ENCODE measurements at regions not wholly inside any gene's neighbourhood (a gene's known extent, or its start where the extent isn't known, plus 50 kb on each side); places are given as distances from the start of the nearest gene placed in this dataset.
A peak's percentile ranks its signal among the peaks of the same experiment; 100 is the strongest.

DNA sequence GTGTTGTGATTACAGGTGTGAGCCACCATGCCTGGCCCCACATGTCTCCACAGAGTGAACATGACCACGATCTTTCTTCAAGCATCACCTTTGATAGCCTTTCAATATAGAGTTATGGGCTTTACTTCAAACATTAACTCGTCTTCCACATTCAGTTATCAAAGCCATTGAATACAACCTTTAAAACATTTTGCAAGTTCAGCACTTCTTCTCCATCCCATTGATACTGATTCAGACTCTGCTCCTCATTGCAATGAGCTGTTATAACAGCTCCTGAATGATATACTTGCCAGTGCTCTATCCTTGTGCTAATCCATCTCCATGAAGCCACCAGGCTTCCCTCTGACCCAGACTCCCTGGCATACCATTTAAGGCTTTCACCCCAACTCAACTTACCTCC is 223.5 kb upstream of the EEA1 start:
- no peak for DNase-seq (ENCODE audit: low read depth)

DNA sequence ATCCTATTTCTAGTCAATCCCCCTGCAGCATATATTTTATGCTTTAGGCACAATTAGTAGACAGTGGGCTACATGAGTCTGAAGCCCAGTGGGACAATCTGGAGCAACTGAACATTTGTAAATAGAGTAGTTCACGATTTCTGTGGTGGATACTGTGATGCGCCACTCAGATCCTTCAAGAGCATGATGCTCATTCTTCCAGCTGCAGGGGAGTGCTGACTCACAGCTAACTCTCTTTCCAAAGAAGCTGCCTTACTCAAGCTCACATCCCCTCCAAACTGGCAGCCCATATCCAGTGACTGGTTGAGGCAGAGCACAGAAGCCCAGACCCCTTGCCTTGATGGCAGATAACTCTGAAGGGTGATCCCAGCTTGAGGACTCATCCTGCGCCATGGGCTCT is 224.2 kb upstream of the EEA1 start:
- DNase-seq (ENCODE audit: low read depth) = no peak

DNA sequence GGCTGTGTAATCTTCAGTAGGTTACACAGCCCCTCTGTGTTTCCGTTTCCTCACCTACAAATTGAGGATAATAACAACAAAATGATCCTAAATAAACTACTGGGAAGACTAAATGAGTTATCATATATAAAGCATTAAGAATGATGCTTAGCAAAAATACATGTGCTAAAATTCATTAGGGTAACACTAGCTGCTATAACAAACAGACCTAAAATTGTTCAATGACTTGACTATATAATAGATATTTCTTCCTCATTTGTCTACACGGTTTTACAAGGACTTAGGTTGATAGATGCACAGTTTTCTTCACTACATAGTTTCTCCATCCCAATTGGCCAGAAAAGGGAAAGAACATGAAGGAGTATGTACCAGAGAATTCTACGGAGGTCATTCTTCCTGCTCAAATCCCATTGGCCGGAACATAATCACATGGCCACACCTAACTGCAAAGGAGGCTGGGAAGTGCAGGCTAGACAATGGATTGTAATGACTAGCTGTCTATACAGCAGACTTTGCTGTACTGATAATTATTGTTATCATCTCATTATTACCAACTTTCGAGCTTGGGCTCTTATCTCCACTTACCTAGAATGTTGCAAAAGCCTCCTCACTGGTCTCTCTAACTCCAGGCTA is 223.5 kb upstream of the NUDT4 start:
- no peak for DNase-seq (ENCODE audit: low read depth)

DNA sequence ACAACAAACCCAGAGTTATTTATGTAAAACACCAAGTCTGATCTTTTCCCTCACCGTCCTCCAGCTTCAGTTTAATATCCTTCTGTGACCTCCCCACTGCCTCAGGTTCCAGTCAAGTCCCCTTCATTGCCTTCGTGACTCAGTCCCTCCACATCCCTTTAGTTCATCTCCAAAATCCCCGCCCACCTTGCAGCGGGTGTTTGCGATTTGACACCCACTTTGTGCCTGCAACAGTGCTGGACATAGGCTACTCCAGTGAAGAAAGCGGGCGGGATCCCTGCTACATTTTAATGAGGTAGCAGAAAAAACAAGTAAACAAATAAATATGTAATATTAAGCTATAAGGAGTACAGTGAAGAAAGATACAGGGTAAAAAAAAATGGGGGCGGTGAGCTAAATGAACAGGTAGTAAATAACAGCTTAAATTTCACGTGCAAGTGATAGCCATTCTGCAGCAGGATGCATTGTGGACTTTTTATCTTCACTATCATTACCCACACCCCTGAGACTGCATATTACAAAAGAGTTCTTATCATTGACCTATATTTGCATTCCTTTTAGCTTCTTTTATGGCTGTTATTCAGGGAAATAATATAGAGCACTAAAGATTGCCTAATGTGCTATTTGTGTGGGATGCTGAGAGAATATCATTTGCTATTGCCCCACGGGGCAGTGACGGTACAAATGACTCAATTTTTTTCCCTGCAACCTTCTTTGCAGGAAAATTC is 222.8 kb upstream of the NUDT4 start:
- no peak for DNase-seq (ENCODE audit: low read depth)

DNA sequence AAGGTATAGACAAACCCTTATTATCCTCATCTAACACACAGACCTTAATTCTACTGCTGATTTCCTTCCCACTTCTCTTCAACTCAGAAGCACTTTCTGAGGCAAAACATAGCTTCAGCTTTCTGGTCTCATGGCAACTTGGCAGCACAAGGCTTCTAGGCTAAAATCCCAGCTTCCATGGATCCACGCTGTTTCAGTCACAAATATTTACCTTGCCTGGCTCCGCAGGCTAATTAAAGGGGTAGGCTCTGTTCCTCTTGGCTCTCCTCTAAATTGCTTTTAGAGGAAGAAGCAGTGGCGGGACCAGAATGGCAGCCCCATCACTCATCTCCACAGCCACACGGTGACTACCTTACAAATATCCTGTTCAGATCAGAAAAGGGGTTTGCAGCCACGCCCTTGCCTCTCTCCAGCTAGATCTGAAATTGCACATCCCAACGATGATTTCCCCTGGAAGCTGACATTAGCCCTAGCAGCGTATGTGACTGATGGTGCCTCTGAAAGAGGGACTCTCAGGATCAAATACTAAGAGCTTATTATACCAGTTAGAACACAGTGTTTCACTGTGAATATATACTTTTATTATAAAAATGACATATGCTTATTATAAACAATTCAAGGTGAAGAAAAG is 221.5 kb upstream of the NUDT4 start:
- no peak for DNase-seq (ENCODE audit: low read depth)

DNA sequence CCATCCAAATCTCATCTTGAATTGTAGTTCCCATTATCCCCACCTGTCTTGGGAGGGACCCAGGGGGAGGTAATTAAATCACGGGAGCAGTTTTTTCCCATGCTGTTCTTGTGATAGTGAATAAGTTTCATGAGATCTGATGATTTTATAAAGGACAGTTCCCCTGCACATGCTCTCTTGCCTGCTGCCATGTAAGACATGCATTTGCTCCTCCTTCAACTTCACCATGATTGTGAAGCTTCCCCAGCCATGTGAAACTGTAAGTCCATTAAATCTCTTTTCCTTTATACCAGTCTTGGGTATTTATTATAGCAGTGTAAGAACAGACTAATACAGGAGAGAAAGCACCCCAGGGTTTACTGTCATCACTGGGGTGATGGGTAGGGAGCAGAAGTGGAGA is 220.4 kb upstream of the NUDT4 start:
- DNase-seq (ENCODE audit: low read depth) = no peak

DNA sequence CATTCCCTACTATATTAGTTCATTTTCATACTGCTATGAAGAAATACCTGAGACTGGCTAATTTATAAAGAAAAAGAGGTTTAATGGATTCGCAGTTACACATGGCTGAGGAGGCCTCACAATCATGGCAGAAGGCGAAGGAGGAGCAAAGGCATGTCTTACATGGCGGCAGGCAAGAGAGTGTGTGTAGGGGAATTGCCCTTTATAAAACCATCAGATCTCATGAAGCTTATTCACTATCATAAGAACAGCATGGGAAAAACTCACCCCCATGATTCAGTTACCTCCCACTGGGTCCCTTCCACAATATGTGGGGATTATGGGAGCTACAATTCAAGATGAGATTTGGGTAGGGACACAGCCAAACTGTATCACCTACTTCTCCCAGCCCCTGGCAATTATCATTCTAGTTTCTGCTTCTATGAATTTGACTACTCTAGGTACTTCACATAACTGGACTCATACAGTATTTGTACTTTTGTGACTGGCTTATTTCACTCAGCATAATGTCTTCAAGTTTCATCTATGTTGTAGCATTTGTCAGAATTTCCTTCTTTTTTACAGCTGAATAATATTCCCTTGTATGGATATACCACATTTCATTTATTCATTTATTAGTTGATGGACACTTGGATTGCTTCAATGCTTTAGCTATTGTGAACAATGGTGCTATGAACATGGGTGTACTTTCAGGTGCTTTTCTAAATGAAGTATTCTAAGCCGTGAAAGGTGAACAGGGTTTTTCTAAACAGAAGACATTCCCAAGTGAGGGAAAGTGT is 219.5 kb upstream of the NUDT4 start:
- no peak for DNase-seq (ENCODE audit: low read depth)

DNA sequence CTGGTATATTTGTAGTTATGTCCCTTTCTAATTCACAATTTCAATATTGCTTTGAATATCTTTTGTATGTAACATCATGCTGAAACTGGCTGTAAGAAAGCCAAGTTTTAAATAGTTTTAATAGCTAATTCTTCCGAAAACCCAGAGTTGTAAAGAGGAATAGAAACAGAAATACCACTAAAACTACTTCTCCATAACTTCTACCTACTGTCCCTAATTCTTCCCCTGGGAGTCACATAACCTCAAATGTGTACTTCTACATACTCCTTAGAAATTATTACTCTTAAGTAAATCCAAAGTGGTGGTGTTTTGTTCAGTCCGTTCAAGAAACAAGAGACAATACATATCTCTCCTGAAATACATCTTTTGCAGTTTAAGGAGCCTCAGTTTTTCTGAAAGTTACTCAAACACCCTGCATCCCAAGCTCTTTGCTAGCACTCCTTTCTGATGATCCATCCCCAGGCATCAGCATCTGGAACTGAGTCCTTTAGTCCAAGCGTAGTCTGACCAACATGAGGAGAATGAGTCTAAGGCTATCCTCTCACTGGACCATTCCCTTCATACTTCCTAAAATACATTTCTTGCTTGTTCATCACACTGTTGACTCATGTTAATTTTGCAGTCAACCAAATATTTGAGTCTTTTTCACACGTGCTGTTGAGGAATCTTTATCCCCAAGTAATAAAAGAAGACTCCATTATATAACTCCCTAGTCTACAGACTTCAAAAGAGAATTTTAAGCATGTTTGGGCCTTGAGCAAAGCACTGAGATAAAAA is 214.3 kb upstream of the NUDT4 start:
- DNase-seq (ENCODE audit: low read depth) = no peak

DNA sequence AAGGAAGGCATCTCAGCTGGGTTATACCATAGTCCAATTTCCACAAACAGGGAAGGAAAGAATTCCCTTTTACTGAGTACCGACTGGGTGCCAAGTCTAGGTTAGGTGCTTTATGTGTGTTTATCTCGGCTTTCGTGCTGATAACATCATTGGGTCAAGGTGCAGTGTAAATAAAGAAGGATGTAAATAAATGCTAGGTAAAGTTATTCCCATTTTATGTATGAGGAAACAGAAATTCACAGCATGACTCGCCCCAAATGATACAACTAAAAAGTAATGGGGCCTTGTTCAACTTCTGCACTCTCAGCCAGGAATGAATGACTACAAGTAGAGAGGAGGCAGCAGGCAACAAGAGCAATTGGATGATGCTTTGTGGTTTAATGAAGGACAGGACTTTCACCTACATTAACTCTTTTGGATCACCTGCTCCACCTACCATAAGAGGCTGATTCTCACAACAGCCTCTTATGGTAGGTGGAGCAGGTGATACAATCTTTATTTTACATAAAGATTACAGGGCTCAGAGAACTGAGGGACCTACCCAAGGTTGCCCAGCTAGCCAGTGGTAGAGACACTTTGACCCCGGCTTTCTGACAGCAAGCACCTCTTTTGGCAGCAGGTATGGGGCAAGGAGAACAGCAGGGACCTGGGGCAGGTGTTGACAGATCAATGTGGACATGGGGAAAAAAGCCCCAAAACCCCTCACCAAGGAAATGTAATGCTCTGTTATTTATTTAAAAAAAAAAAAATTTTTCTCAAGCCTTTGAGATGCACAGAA is 213.4 kb upstream of the NUDT4 start:
- DNase-seq (ENCODE audit: low read depth) = no peak

DNA sequence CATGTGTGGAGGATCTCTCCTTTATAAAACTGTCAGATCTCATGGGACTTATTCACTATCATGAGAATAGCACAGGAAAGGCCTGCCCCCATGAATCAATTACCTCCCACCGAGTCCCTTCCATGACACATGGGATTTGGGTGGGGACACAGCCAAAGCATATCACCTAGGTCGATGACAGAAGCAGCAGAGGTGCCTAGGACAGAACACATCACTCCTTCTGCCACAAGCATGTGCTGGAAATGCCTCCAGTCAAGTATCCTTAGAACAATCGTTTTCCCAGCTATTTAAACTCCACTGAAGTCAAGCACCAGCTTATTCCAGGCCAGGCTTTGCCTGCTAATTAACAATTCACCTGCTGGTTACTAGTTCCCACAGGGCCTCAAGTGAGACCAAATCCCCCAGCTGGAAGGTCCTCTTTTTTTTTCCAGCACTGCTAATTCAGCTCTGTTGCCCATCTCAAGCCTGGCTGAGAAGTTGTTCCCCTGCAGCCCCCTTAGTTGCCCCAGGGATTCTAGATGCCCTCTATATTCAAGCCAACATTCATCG is 212.3 kb upstream of the NUDT4 start:
- DNase-seq (ENCODE audit: low read depth) = no peak

DNA sequence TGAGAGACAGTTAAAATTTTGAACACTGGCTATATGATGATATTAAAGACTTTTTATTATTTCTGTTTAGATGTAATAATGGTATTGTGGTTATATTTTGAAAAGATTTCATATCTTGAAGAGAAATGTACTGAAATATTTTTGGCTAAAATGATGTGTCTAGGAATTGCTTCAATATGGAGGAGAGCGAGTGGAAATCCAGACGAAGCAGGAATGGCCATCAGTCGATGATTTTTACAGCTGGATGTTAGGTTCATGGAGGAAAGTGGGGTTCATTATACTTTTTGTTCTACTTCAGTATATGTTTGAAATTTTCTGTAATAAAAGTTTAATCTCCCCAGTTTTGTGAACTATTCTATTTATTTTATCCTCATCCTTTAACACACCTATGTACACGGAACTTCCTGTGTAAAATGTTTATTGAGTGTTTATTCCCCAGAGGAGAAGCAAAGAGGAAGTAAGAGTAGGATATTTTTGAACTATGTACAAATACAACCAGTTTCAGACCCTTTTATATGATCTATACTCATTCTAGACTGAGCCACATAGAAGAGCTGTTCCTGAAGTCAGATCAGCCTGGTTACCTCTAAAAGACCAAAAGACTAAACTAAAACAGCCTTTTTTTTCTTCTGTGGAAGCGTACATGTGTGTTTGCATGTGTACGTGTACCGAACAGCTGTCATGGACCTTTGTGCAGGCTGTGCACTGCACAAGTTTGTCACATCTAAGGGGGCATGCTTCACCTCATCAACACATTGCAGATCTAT is 211.0 kb upstream of the NUDT4 start:
- no peak for DNase-seq (ENCODE audit: low read depth)

DNA sequence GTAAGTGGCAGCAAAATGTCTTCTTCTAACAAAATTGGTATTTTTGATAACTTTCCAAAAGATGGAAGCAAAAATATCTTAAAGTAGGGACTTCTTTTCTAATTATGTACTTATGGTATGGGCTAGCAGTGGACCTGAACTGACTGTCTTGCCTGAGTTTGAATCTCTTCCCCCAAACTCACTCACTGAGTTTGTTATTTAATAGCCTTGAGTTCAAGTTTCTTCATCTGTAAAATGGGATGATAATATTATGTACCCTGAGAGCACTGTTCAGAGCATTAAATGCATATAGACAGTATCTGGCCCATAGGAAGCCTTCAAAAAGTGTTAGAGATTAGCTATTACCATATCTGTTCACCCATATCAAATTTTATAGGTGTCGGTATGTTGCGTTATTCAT is 210.4 kb upstream of the NUDT4 start:
- DNase-seq (ENCODE audit: low read depth) = no peak

DNA sequence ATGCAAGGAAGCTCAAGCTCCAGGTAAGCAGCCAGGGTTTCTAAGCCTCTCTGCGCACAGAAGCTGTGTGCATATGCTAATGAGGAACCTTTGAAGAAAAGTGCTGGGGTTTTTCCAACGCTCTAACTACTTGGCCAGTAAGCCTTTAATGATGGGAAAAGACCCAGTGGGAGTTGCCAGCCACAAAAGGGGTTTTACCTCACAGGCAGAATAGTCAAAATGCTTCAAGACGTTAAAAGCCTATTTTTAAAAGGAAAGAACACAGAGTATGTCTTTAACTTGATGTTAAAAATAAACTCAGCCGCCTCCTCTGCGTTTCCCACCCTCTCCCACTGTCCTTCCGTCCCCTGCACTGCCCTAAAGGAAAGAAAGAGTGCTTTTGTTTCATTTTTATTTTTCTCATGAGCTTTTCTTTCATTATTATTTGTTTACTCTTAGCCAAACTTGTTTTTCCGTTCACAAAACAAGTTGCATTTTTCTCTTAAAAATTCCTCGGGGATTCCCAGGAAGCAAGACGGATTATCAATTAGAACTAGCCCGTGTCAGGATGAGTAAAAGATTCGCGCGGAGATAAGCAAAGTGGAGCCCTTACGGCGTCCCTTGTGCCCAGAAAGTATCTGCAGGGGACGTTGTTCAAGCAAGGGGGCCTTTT is 209.8 kb upstream of the NUDT4 start:
- no peak for DNase-seq (ENCODE audit: low read depth)

DNA sequence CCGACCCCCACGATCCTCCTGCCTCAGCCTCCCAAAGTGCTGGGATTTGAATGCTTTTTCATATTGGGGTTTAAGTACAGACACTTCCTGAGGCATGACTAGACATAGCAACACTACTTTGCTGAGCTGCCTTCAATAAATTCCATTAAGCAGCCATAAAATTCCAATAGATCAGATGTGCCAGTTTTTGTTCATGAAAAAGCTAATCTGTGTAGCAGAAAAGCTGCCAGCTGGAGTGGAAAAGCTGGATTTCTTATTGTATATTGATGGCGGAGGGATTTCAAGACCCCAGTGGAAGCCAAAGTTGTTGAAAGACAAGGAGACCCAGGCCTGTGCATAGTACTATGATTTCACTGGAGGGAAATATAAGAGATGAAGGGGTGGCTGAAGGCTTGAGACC is 209.0 kb upstream of the NUDT4 start:
- DNase-seq (ENCODE audit: low read depth) = no peak

DNA sequence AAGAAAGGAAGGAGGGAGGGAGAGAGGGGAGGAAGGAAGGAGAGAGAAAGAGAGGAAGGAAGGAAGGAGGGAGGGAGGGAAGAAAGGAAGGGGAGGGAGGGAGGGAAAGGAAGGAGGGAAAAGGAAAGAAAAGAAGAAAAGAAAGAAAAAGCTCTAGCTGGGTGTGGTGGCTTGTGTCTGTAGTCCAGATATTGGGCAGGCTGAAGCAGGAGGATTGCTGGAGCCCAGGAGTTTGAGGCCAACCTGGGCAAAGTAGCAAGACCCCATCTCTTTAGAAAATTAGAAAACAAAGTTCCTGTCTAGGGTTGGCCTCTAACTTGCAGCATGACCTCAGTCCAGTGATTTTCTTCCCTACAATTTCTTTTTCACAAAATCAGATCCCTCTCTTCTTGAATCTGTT is 208.2 kb upstream of the NUDT4 start:
- DNase-seq (ENCODE audit: low read depth) = no peak

DNA sequence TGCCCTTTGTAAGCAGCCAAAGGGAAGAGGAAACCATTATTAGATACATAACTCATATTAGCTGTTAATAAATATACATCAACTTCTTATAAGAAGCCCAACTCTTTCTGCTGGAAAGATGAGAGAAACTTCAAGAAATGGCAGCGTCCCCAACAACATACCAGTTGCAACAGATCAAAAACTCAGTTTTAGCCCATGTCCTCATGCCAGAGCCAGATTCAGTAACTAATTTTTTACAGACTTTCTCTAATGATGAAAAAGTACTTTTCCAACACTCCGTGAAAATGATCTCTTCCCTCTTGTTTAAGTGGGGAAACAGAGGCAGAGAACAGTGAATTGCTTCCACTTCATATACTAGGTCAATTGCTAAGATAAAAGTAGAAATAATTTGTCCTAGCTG is 206.8 kb upstream of the NUDT4 start:
- no peak for DNase-seq (ENCODE audit: low read depth)

DNA sequence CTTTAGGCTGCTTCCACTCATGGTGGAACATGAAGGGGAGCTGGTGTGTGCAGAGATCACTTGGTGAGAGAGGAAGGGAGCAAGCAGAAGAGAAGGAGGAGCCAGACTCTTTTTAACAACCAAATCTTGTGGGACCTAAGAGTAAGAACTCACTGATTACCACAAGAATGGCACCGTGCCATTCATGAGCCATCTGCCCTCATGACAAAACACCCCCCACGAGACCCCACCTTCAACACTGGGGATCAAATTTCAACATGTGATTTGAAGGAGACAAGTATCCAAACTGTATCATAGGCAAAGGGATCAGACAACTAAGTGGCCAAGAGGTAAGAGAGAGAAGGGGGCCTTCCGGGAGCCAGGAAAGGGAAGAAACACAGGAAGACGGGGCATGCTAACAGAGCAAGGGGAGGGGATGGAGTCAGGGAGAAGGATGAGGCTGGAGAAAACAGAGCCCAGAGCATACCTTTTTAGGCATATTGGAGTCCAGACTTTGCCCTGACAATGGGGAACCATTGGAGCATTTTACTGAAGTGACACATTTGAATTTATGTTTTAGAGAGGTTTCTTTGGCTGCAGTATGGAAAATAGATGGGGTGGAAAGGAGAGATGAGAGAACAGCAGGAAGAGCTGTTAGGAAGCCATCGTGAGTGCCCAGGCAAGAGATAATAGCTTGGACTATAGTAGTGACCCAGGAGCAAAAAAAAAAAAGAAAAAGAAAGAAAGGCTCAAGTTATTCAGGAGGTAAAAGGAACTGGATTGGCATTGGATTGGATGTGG is 204.4 kb upstream of the NUDT4 start:
- peak; percentile 78 for DNase-seq (ENCODE audit: low read depth)

DNA sequence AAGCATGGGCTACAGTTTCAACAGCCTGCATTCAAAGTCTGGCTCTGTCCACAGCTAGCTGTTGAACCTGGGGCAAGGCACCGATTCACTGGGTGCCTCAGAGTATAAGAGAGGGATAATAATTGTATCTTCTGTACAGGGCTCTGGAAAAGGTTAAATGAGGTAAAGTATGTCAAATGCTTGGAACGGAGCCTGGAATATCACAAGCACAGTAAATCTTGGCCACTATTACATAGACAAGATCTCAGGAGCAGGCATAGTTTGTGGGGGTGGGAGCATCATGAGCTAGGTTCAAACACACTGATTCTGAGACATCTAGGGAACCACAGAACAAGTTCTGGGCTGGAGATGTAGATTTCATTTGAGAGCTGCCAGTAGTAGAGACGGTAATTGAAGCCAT is 203.7 kb upstream of the NUDT4 start:
- peak; percentile 27 for DNase-seq (ENCODE audit: low read depth)

Measured in myocyte (in vitro differentiated cells).